ENCODE measurements at regions not wholly inside any gene's neighbourhood (a gene's known extent, or its start where the extent isn't known, plus 50 kb on each side); places are given as distances from the start of the nearest gene placed in this dataset.
A peak's percentile ranks its signal among the peaks of the same experiment; 100 is the strongest.

DNA sequence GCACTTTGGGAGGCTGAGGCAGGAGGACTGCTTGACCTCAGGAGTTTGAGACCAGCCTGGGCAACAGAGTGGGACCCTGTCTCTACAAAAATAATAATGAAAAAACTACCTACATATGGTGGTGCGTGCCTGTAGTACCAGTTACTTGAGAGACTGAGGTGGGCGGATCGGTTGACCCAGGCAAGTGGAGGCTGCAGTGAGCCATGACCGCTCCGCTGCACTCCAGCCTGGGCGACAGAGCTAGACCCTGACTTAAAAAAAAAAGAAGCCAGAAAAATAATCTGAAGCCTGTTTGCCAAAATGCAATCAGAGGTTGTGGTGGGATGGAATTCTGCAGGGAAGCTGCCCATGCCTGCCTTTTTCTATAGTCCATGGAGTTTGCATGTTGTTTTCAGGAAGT, 50.4 kb upstream of the GGTA1 start:
- no peak for DNase-seq

DNA sequence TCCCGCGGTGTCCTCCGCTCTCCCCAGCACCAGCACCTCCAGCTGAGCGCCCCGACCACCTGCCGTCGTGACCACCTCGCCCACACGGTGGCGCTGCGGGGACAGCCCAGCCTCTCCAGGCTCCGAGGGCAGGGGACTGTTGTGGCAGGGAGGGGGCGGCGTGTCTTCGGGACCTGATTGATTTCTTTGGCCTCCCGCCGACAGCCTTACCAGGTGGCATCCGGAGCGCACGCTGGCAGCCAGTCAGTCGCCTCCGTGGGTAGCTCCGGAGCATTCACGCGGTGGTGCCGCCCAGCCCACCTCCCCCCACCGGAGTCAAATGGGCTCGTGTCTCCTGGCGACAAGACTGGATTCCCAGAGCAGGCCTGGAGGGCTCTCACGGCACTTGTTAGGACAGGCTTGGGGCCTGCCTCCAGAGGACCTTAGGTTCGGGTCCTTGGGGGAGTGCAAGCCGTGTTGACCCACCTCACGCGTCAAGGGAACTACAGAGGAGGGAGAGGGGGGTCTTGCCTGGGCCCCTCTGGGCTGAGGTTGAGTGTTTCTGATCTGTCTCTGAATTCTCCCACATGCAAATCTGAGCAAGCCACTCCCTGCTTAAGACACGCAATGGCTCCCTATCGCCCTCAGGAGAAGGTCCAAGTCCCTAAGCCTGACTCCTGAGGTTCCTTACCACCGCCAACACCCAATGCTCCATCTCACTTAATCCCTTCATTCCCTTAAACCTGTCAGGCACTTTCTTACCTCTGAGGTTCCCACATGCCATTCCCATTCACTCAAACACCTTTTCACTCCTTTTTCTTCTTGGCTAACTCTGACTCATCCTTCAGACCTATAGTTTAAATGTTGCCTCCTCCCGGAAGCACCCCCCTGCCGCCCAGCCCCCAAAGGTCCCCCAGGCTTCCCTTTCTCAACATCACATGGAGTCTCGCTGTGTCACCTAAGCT, 51.2 kb upstream of the GGTA1 start:
- DNase-seq = peak; percentile 53

DNA sequence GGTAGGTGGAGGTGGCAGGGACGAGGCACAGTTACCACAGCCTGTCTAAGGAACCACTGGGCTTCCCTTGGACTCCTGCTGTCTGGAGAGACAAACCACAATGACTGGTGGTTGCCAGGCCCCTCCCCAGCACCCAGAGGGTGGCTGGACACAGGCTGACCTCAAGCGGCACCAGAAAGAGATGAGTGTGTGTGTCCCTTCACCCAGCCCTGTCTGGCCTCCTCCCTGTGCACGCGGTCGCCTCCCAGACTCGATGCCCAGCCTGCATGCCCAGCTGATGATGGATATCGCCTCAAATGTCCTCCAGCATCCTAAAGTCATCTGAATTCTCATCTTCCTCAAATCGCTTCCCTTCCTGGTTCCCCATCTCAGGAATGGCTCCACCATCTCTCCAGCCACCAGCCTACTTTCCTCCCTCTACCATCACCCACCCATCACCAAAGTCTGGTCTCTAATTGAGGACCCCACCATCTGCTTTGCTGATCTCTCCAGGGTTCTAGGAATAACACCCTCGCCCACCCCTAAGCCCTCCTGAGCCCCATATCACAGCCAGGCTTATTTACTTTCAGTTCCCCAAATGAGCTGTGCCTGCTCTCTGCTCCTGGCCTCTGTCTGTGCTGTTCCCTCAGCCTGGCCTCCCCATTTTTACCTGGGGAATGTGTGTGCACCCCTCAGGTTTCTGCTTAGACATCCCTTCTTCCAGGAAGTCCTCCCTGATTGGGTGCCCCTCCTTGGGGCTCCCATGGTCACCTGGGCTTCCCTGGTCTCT, 52.5 kb upstream of the GGTA1 start:
- DNase-seq = no peak

DNA sequence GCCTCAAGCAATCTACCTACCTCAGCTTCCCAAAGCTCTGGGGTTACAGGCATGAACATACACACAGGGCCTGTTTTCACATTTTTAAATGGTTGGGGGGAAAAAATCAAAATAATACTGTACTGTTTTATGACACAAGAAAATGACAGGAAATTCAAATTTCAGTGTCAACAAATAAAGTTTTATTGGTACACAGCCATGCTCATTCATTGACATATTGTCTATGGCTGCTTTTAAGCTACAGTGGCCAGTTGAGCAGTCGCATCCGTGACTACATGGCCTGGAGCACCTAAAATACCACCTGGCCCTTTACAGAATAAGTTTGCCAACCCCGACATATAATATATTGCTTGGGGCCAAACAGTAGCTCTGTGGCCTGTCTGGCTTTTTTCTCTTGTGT, 56.4 kb upstream of the GGTA1 start:
- DNase-seq = no peak

DNA sequence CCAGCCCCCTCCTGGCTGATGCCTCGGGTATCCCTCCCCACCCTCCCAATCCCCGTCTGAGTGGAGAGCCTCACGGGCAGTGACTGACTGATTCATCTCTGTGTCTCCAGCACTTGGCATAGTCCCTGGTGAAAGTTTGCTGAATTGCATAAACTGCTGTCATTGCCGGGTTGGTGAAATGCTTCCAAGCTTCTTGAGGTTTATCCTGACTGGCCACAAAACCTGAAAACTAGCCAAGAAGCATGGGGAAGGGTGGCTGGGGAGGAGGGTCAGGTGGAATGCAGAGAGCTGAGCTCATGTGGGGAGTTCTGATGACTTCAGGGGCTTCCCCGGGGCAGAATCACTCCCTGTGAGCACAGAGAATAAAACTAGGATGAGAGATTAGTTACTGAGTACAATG, 56.9 kb upstream of the GGTA1 start:
- peak; percentile 80 for DNase-seq

GRCh38 chr9:121557581-121558447, 58.2 kb upstream of the GGTA1 start:
- DNase-seq = peak; percentile 83

GRCh38 chr9:121558473-121558872, 58.8 kb upstream of the GGTA1 start:
- no peak for DNase-seq

DNA sequence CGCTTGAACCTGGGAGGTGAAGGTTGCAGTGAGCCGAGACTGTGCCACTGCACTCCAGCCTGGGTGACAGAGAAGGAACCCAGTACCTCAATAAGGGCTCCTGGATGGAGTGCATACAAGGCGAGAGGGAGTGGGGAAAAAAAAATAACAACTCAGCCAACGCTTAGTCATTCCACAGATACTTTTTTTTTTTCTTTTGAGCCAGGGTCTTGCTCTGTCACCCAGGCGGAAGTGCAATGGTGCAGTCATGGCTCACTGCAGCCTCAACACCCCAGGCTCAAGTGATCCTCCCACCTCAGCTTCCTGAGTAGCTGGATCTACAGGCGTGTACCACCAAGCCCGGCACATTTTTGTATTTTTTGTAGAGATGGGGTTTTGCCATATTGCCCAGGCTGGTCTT, 59.5 kb upstream of the GGTA1 start:
- no peak for DNase-seq

DNA sequence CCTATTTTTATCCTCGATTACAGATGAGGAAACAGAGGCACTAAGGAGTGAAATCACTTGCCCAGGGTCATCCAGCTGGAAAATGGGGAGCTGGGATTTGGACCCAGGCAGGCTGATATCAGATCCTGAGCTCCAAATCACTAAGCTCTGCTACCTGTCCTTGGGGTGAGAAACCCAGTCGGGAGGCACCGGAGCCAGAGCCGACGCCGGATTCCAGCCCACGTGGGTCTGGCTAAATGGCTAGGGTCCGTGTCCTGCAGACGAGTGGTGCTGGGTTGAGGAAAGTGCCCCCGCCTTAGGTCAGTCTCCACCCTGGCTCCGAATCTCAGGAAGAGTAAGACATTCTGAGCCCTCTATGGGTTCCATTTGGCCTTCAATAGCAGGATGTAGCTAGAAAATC, 61.3 kb upstream of the GGTA1 start:
- no peak for DNase-seq

GRCh38 chr9:121561385-121562222, 62.0 kb upstream of the GGTA1 start:
- DNase-seq = no peak

DNA sequence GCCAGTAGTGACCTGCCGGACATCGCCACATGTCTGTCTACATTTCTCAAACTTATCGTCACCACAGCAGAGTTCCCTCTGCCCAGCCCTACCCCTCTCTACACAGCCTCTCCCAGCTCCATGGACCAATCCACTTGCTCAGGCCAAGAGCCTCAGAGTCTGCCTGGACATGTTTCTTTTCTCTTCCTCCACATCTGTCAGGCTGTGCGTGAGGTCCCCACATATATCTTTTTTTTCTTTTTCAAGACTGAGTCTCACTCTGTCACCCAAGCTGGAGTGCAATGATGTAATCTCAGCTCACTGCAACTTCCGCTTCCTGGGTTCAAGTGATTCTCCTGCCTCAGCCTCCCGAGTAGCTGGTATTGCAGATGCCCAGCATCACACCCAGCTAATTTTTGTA, 62.7 kb upstream of the GGTA1 start:
- no peak for DNase-seq

DNA sequence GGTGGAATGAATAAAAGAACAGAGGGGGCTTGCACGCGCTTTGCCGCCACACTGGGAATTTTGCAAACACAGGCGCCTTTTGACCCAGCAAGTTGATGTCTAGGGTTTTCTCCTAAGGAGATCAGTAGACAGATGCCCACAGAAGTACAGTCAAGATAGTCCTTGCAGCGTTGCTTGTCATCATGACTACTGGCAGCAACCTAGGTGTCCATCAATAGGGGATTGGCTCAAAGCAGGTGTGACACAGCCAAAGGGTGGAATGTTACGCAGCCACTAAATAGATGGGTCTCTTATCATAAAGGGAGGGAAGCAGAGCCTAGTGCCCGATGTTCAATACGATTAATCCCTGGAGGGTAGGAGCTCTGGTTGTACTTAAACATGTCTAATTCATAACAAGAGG, 63.8 kb upstream of the GGTA1 start:
- no peak for DNase-seq

DNA sequence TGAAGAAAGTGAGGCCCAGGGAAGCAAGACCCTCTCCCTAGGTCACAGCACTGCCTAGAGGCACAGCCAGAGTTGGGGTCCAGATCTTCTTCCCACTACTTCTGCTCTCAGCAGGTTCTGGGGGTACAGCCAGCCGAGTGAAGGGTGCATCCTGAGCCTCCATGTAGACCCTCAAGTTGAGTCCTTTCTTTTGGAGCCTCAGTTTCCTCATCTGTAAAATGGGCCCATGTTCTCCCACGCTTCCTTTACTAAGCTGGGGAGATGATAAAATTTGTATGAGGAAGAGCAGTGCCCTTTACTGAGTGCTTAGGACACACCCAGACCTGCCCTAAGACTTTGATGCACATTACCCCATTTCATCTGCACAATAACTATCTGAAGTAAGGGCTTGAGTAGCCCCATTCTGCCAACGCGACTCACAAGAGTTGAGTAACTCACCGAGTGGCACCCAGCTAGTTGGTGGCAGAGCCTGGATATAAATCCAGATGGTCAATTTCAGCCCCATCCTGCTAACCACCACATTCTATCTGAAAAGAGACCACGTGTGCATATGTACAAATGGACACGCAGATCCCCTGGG, 64.3 kb upstream of the GGTA1 start:
- no peak for DNase-seq

DNA sequence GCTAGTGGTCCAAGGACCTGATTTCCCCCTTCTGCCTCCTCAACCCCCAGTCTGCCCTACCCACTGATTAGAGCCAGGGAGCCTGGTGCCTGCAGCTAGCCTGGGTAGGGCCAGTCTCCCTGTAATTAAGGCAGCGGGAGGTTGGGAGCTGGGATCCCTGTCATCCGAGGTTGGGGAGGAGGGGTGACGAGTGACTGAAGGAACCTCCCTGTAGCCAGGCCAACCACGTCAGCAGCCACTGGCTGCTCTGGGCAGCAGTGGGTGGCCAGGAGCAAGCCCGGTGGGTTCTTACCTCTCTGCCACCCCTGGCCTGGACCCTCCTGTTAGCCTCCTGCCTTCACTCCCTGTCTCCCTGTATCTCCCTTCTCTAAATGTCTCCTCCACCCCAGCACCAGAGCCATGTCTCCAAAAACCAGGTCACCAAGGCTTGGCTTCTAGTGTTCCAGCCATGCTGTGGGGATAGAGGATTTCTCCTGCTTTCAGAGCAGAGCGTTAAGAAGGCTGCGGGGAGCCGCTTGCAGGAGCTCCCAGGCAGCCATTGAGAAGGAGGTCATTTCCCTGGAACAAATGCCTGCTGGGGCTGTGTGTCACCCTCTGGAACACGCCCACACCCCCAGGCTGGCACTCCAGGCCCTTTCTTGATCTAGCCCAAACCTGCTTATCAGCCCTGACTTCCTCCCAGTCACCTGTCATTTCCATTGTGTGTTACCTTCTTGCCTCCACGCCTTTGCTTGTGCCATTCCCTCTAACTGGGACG, 65.0 kb upstream of the GGTA1 start:
- DNase-seq = no peak

GRCh38 chr9:121566481-121567465, 67.1 kb upstream of the GGTA1 start:
- no peak for DNase-seq

DNA sequence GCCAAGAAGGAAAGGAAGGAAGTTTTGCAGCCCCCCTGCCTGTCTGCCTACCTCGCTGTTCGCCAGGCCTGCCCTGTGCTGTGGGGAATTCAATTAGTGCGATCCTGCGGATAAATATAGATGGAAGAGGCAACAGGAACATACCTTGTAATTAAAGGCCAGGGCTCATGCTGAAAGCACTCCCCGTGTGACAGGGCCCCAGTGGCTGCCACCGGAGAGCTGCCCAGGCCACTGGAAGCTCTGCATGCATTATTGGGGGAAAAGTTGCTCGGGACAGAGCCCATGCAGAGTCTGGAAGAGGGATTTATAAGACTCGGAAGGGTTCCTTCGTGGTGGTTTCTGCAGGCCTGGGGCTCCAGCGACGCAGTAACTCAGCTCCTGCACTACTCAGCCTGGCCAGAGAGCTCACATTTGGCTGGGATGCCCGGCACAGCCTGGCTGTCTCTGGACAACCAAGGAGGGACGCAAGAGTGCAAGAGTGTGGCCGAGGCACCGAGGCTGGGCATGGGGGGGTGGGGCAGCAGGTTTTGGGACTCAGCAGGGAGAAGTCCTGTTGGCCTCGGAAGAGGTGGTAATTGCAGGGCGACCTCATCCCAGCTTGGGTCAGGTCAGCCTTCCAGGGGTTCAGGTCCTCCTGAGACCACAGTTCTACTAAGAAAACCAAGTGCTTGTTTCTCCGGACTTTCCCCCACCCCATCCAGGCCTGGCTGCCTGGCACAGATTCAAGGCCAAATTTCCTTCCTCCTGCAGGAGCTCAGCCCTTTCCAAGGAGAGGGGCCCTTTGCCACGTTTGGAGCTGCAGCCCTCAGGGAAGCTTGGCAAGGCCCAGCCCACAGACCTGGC, 68.1 kb upstream of the GGTA1 start:
- no peak for DNase-seq

DNA sequence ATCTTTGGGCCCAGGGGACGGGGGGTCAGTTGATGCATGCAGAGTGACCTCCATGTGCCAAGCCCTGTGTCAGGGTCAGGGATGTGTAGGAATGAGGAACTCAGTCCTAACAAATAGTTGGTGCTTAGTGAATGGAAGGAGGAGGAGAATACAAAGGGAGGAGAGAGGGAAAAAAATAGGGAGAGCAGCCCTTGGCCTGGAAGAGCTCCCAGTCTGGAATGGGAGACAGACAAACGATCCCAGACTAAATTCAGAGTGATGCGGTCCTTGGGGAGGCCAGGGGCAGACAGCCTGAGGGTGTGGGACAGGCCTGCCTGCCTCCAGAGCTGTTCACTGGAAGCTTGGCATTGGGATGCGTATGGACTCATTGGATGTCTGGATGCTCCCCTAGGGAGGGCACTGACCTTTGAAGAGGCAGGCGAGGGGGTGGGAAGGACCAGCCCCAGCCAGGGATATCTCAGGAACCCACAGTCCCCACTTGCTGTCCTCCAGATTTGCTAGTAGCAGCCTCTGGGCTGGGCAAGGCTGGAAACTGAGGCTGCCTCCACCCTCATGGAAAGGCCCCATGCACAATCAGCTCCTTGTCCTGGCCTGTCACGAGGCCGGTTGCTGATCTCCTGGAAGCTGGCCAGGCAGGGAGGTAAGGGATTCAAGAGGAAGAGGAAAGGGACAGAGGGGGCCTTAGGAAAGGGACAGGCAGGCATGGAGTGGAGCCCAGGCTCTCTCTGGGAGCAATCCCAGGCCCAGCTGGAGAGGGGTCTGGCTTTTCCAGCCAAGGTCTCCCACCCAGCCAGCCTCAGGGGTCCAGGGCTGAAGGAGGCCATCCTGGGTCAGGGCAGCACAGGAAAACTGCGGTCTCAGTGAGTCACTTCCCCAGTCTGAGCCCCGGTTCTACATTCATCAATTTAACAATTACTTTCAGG, 69.0 kb upstream of the GGTA1 start:
- no peak for DNase-seq

- DNase-seq = no peak
Measured at GRCh38 chr9:121569266-121569648, 69.6 kb upstream of the GGTA1 start.

Measured in T1000 (cell line).